SK-N-SH (cell line): ENCODE measurements at regions not wholly inside any gene's neighbourhood (a gene's known extent, or its start where the extent isn't known, plus 50 kb on each side); places are given as distances from the start of the nearest gene placed in this dataset.

ENCODE experiments used
- CTCF ChIA-PET: fragments of 300-600, 350-600 bp; formaldehyde crosslinking; extraction: SDS; loops from one replicate; lab custom pipeline; 2021; lab: Yijun Ruan, JAX
- POLR2A ChIA-PET: fragments of 350-600 bp; sonication (Branson Sonifier 250); formaldehyde crosslinking; extraction: SDS; loops from one replicate; lab custom pipeline; 2020; ENCODE audit warnings: antibody characterized with exemption, inconsistent platforms; lab: Yijun Ruan, JAX
- DNase-seq: peaks from one replicate; pipeline ENCODE4 v3.0.0; 2012
- H2AFZ ChIP-seq: fragments of 200-600 bp; sonication (generic); 2 replicates; pipeline ENCODE4 v1.8.1; 2016; ENCODE audit warnings: antibody characterized with exemption, mild to moderate bottlenecking, low read depth
- H3F3A ChIP-seq: fragments of 200-600 bp; sonication (generic); replicated peaks from 2 replicates; pipeline ENCODE3; 2016; ENCODE audit warnings: antibody characterized with exemption, mild to moderate bottlenecking; ENCODE audit not compliant: insufficient read depth
- H3K27ac ChIP-seq, 2 experiments: fragments of 200-500 bp in 1 of 2; fragments of 200-600 bp in 1 of 2; sonication (Bioruptor generic) in 1 of 2; sonication (generic), shearing (Covaris generic) in 1 of 2; 2 replicates each; pipeline versions ENCODE4 v1.5.1 to v1.6.1; 2014 to 2016; ENCODE audit warnings: low read depth in 2 of 2, inconsistent platforms in 1 of 2, low read length in 1 of 2, mild to moderate bottlenecking in 1 of 2, mixed read lengths in 1 of 2
- H3K27me3 ChIP-seq: fragments of 200-600 bp; sonication (generic), shearing (Covaris generic); 2 replicates; pipeline ENCODE4 v1.6.1; 2016; ENCODE audit warnings: mixed run types; ENCODE audit not compliant: insufficient read depth
- H3K36me3 ChIP-seq, 2 experiments: fragments of 200-500 bp in 1 of 2; fragments of 200-600 bp in 1 of 2; sonication (Bioruptor generic) in 1 of 2; sonication (generic) in 1 of 2; replicated peaks in 1 of 2; 2 replicates each; pipeline versions ENCODE3 to v1.5.1; 2014 to 2016; ENCODE audit warnings: low read length in 1 of 2, mild to moderate bottlenecking in 1 of 2; ENCODE audit not compliant: insufficient read depth in 2 of 2, control insufficient read depth in 1 of 2
- H3K4me1 ChIP-seq, 2 experiments: fragments of 200-500 bp in 1 of 2; fragments of 200-600 bp in 1 of 2; sonication (Bioruptor generic) in 1 of 2; sonication (generic), shearing (Covaris generic) in 1 of 2; 2 replicates each; pipeline versions ENCODE4 v1.5.1 to v1.6.1; 2014 to 2016; ENCODE audit warnings: low read depth in 1 of 2, low read length in 1 of 2, mixed run types in 1 of 2; ENCODE audit not compliant: insufficient read depth in 2 of 2, control insufficient read depth in 1 of 2
- H3K4me2 ChIP-seq: fragments of 200-600 bp; sonication (generic), shearing (Covaris generic); 2 replicates; pipeline ENCODE4 v1.6.1; 2017; ENCODE audit warnings: mixed run types
- H3K4me3 ChIP-seq, 2 experiments: fragments of 200-500 bp in 1 of 2; fragments of 200-600 bp in 1 of 2; sonication (Bioruptor generic) in 1 of 2; sonication (generic), shearing (Covaris generic) in 1 of 2; 2 replicates each; pipeline versions ENCODE4 v1.5.1 to v1.8.1; 2014 to 2016; ENCODE audit warnings: low read depth in 2 of 2, inconsistent platforms in 1 of 2, low read length in 1 of 2, mild to moderate bottlenecking in 1 of 2, mixed read lengths in 1 of 2, moderate library complexity in 1 of 2
- H3K79me2 ChIP-seq: fragments of 200-600 bp; sonication (generic); 2 replicates; pipeline ENCODE4 v1.8.1; 2017; ENCODE audit warnings: mild to moderate bottlenecking; ENCODE audit not compliant: insufficient read depth
- H3K9ac ChIP-seq: fragments of 200-600 bp; sonication (generic); 2 replicates; pipeline ENCODE4 v1.6.1; 2017; ENCODE audit warnings: mixed run types
- H3K9me2 ChIP-seq: fragments of 200-600 bp; sonication (generic); 2 replicates; pipeline ENCODE4 v1.6.1; 2017; ENCODE audit warnings: mixed run types
- H3K9me3 ChIP-seq: fragments of 200-600 bp; sonication (generic); 2 replicates; pipeline ENCODE4 v1.6.1; 2017; ENCODE audit warnings: mixed run types, mild to moderate bottlenecking, moderate library complexity
- H4K20me1 ChIP-seq: fragments of 200-600 bp; sonication (generic); 2 replicates; pipeline ENCODE4 v1.6.1; 2017; ENCODE audit warnings: mild to moderate bottlenecking, mixed run types; ENCODE audit not compliant: insufficient read depth
- FOSL2 ChIP-seq: IDR thresholded peaks from 2 replicates; pipeline ENCODE4 v1.4.0; 2012; ENCODE audit warnings: low read depth, mild to moderate bottlenecking, moderate library complexity, borderline replicate concordance
- FOXJ3 ChIP-seq: sonication (generic); formaldehyde crosslinking; IDR thresholded peaks from 2 replicates; pipeline ENCODE4 v1.5.1; 2020; ENCODE audit warnings: mild to moderate bottlenecking, missing genetic modification reagents
- GATA2 ChIP-seq: sonication (generic); formaldehyde crosslinking; IDR thresholded peaks from 2 replicates; pipeline ENCODE4 v1.5.0; 2020; ENCODE audit warnings: mild to moderate bottlenecking, missing genetic modification reagents
- MEF2A ChIP-seq: IDR thresholded peaks from 2 replicates; pipeline ENCODE4 v1.4.0; 2012; ENCODE audit warnings: low read depth, borderline replicate concordance
- MXI1 ChIP-seq: IDR thresholded peaks from 2 replicates; pipeline ENCODE4 v1.6.1; 2012; ENCODE audit warnings: mild to moderate bottlenecking, low read depth, low read length, improper control_type of control experiment
- NRF1 ChIP-seq: IDR thresholded peaks from 2 replicates; pipeline ENCODE4 v1.6.1; 2012; ENCODE audit warnings: low read depth, mild to moderate bottlenecking, low read length
- RAD21 ChIP-seq: IDR thresholded peaks from 2 replicates; pipeline ENCODE4 v1.6.1; 2012; ENCODE audit warnings: mild to moderate bottlenecking, low read length
- RCOR1 ChIP-seq: fragments of 150-350 bp; IDR thresholded peaks from 2 replicates; pipeline ENCODE4 v1.6.1; 2017; ENCODE audit warnings: antibody characterized with exemption, low read length
- RFX5 ChIP-seq: IDR thresholded peaks from 2 replicates; pipeline ENCODE4 v1.6.1; 2012; ENCODE audit warnings: mild to moderate bottlenecking, improper control_type of control experiment, low read length
- SIN3A ChIP-seq: IDR thresholded peaks from 2 replicates; pipeline ENCODE4 v1.6.1; 2012; ENCODE audit warnings: low read depth, mild to moderate bottlenecking, low read length, moderate library complexity, borderline replicate concordance
- SMC3 ChIP-seq: IDR thresholded peaks from 2 replicates; pipeline ENCODE4 v1.6.1; 2012; ENCODE audit warnings: low read depth, low read length, improper control_type of control experiment
- TAF1 ChIP-seq: IDR thresholded peaks from 2 replicates; pipeline ENCODE4 v1.6.1; 2012; ENCODE audit warnings: low read depth, mild to moderate bottlenecking, low read length, moderate library complexity, borderline replicate concordance
- TCF12 ChIP-seq: IDR thresholded peaks from 2 replicates; pipeline ENCODE4 v1.4.0; 2012
- YY1 ChIP-seq: IDR thresholded peaks from 2 replicates; pipeline ENCODE4 v1.4.0; 2012; ENCODE audit warnings: low read depth, mild to moderate bottlenecking
- WGBS: methylation state at CpG from one replicate; pipeline ENCODE4 v1.1.6; 2017; ENCODE audit warnings: low lambda C conversion rate; 5-methylcytosine and 5-hydroxymethylcytosine counted together
- TF ChIP-seq, protein P1 (sequence below): fragments of 200-600 bp; sonication (generic); IDR thresholded peaks from 2 replicates; pipeline ENCODE4 v1.6.1; 2017; ENCODE audit warnings: antibody characterized with exemption, mild to moderate bottlenecking, moderate library complexity
- TF ChIP-seq, protein P2 (sequence below): fragments of 150-350 bp; IDR thresholded peaks from 2 replicates; pipeline ENCODE4 v1.6.1; 2017; ENCODE audit warnings: antibody characterized with exemption, low read length, low read depth, borderline replicate concordance
- TF ChIP-seq, protein P3 (sequence below): IDR thresholded peaks from 2 replicates; pipeline ENCODE4 v1.4.0; 2012; ENCODE audit warnings: low read depth
- TF ChIP-seq, protein P4 (sequence below): IDR thresholded peaks from 2 replicates; pipeline ENCODE4 v1.4.0; 2012; ENCODE audit warnings: low read depth, borderline replicate concordance
- TF ChIP-seq, protein P5 (sequence below): IDR thresholded peaks from 2 replicates; pipeline ENCODE4 v1.6.1; 2012; ENCODE audit warnings: mild to moderate bottlenecking, low read depth, low read length, moderate library complexity

DNA sequence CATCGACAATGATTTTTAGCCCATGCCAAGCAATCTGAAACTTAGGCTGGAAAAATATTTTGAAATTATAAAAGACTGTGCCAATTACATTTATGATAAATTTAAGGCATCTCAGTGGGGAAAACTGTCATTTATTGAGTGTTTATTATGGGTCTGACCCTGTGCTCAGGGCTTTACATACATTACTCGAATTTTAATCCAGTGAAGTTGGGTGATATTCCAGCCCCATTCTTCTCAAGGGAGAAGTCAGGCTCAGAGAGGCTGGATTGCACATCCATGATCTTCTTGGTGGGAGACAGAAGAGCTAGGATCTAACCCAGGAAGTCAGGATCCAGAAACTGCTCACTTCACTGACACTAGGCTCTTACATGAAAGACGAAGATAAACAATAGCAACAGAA lies 260.8 kb downstream of the QDPR start:
- TF ChIP-seq, protein P1, sequence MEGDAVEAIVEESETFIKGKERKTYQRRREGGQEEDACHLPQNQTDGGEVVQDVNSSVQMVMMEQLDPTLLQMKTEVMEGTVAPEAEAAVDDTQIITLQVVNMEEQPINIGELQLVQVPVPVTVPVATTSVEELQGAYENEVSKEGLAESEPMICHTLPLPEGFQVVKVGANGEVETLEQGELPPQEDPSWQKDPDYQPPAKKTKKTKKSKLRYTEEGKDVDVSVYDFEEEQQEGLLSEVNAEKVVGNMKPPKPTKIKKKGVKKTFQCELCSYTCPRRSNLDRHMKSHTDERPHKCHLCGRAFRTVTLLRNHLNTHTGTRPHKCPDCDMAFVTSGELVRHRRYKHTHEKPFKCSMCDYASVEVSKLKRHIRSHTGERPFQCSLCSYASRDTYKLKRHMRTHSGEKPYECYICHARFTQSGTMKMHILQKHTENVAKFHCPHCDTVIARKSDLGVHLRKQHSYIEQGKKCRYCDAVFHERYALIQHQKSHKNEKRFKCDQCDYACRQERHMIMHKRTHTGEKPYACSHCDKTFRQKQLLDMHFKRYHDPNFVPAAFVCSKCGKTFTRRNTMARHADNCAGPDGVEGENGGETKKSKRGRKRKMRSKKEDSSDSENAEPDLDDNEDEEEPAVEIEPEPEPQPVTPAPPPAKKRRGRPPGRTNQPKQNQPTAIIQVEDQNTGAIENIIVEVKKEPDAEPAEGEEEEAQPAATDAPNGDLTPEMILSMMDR: no peak
- TF ChIP-seq TCF12 (no peak), SIN3A (no peak), SMC3 (no peak), MXI1 (no peak), RFX5 (no peak), RAD21 (no peak), YY1 (no peak), GATA2 (CRISPR knock-in tag) (no peak), NRF1 (no peak)
- TF ChIP-seq, protein P2, sequence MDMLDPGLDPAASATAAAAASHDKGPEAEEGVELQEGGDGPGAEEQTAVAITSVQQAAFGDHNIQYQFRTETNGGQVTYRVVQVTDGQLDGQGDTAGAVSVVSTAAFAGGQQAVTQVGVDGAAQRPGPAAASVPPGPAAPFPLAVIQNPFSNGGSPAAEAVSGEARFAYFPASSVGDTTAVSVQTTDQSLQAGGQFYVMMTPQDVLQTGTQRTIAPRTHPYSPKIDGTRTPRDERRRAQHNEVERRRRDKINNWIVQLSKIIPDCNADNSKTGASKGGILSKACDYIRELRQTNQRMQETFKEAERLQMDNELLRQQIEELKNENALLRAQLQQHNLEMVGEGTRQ: no peak
- TF ChIP-seq, protein P3, sequence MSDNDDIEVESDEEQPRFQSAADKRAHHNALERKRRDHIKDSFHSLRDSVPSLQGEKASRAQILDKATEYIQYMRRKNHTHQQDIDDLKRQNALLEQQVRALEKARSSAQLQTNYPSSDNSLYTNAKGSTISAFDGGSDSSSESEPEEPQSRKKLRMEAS: no peak
- Histone ChIP-seq H2AFZ (no peak overlapping the region), H3K36me3 (no peaks in the 10 kb centered on the region), H3K27ac (no peak overlapping the region), H3K4me1 (no peaks in the 10 kb centered on the region), H3K9ac (no peak overlapping the region), H3K9me2 (no peaks in the 10 kb centered on the region), H3K79me2 (no peaks in the 10 kb centered on the region), H3K4me2 (no peak overlapping the region), H4K20me1 (no peaks in the 10 kb centered on the region), H3F3A (no peaks in the 10 kb centered on the region), H3K4me3 (no peak overlapping the region), H3K27me3 (no peaks in the 10 kb centered on the region), H3K9me3 (no peaks in the 10 kb centered on the region)
- ChIA-PET POLR2A (no interaction called here), CTCF (interaction anchor here (0.9 kb wide), 1 partner anchor 735 kb away, joined by 3 read pairs; no protein-coding TSS in a partner anchor)
- no peak for DNase-seq
- 59% methylated on average over 3 of the region's 3 CpGs for WGBS

DNA sequence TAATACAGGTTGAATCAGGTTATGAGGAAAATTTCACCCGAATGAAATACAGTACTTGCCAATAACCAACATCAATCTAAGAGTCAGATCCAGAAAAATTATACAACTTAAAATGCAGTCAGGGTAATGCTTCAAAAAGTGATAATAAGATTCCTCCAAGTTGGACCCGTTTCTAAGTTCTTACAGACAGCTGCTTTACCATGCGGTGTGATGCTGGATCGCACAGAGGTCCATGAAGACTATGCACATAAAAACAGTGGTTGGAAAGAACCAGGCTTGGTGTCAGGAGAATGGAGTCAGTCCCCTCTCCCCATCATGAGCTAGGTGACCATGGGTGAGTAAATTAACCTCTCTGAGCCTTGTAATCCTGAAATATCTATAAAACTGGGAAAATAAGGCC lies 261.3 kb downstream of the QDPR start:
- Histone ChIP-seq H3K4me2 (no peak overlapping the region), H3K4me3 (no peak overlapping the region), H3K79me2 (no peaks in the 10 kb centered on the region), H3K9me3 (no peaks in the 10 kb centered on the region), H4K20me1 (no peaks in the 10 kb centered on the region), H3K4me1 (no peaks in the 10 kb centered on the region), H3K9me2 (no peaks in the 10 kb centered on the region), H3K36me3 (no peaks in the 10 kb centered on the region), H3F3A (no peaks in the 10 kb centered on the region), H2AFZ (no peak overlapping the region), H3K9ac (no peak overlapping the region), H3K27me3 (no peaks in the 10 kb centered on the region), H3K27ac (no peak overlapping the region)
- 64% methylated on average over 4 of the region's 4 CpGs for WGBS
- no peak for DNase-seq
- ChIA-PET POLR2A (no interaction called here), CTCF (interaction anchor here (0.9 kb wide), 1 partner anchor 734 kb away, joined by 3 read pairs; no protein-coding TSS in a partner anchor)
- TF ChIP-seq SMC3 (no peak), NRF1 (no peak), MEF2A (no peak), RCOR1 (no peak), TCF12 (no peak), FOXJ3 (no peak), FOSL2 (no peak), TAF1 (no peak), SIN3A (no peak)
- TF ChIP-seq, protein P2: no peak
- TF ChIP-seq, protein P4, sequence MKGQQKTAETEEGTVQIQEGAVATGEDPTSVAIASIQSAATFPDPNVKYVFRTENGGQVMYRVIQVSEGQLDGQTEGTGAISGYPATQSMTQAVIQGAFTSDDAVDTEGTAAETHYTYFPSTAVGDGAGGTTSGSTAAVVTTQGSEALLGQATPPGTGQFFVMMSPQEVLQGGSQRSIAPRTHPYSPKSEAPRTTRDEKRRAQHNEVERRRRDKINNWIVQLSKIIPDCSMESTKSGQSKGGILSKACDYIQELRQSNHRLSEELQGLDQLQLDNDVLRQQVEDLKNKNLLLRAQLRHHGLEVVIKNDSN: no peak
- TF ChIP-seq, protein P5, sequence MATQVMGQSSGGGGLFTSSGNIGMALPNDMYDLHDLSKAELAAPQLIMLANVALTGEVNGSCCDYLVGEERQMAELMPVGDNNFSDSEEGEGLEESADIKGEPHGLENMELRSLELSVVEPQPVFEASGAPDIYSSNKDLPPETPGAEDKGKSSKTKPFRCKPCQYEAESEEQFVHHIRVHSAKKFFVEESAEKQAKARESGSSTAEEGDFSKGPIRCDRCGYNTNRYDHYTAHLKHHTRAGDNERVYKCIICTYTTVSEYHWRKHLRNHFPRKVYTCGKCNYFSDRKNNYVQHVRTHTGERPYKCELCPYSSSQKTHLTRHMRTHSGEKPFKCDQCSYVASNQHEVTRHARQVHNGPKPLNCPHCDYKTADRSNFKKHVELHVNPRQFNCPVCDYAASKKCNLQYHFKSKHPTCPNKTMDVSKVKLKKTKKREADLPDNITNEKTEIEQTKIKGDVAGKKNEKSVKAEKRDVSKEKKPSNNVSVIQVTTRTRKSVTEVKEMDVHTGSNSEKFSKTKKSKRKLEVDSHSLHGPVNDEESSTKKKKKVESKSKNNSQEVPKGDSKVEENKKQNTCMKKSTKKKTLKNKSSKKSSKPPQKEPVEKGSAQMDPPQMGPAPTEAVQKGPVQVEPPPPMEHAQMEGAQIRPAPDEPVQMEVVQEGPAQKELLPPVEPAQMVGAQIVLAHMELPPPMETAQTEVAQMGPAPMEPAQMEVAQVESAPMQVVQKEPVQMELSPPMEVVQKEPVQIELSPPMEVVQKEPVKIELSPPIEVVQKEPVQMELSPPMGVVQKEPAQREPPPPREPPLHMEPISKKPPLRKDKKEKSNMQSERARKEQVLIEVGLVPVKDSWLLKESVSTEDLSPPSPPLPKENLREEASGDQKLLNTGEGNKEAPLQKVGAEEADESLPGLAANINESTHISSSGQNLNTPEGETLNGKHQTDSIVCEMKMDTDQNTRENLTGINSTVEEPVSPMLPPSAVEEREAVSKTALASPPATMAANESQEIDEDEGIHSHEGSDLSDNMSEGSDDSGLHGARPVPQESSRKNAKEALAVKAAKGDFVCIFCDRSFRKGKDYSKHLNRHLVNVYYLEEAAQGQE: no peak
